Fibroblast of villous mesenchyme (primary cell): ENCODE measurements at regions not wholly inside any gene's neighbourhood (a gene's known extent, or its start where the extent isn't known, plus 50 kb on each side); places are given as distances from the start of the nearest gene placed in this dataset.

ENCODE experiments used
- DNase-seq: peaks from one replicate; pipeline ENCODE4 v3.0.0-alpha.2; 2010; ENCODE audit warnings: low read depth
- H3K4me3 ChIP-seq: 2 replicates; pipeline ENCODE4 v1.5.1; 2011; ENCODE audit warnings: low read depth, mild to moderate bottlenecking, low read length
- TF ChIP-seq, protein P1 (sequence below): IDR thresholded peaks from 2 replicates; pipeline ENCODE4 v1.5.1; 2012; ENCODE audit warnings: low read depth, mild to moderate bottlenecking, low read length; ENCODE audit not compliant: insufficient read depth

DNA sequence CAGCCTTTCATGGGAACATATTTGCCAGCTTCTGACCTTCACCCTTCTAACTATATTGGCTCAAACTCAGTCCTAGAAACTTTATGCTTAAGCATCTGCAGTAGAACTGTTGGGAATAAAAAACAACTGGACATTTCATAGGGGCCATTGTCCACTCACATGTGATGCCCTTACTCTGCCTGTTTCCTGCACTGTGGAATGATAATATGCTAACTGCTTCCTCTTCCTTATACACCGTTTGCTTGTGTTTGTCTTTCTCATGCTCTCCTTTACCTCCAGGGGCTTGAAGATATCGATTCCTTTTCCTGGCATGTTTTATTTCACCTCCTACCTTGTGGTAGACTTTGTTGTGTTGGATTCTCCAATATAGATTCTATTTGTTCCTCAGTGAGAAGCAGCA, 333.0 kb upstream of the DDI1 start:
- H3K4me3 ChIP-seq, result no peak overlapping the region
- TF ChIP-seq, protein P1, sequence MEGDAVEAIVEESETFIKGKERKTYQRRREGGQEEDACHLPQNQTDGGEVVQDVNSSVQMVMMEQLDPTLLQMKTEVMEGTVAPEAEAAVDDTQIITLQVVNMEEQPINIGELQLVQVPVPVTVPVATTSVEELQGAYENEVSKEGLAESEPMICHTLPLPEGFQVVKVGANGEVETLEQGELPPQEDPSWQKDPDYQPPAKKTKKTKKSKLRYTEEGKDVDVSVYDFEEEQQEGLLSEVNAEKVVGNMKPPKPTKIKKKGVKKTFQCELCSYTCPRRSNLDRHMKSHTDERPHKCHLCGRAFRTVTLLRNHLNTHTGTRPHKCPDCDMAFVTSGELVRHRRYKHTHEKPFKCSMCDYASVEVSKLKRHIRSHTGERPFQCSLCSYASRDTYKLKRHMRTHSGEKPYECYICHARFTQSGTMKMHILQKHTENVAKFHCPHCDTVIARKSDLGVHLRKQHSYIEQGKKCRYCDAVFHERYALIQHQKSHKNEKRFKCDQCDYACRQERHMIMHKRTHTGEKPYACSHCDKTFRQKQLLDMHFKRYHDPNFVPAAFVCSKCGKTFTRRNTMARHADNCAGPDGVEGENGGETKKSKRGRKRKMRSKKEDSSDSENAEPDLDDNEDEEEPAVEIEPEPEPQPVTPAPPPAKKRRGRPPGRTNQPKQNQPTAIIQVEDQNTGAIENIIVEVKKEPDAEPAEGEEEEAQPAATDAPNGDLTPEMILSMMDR, result no peak
- no peak for DNase-seq

DNA sequence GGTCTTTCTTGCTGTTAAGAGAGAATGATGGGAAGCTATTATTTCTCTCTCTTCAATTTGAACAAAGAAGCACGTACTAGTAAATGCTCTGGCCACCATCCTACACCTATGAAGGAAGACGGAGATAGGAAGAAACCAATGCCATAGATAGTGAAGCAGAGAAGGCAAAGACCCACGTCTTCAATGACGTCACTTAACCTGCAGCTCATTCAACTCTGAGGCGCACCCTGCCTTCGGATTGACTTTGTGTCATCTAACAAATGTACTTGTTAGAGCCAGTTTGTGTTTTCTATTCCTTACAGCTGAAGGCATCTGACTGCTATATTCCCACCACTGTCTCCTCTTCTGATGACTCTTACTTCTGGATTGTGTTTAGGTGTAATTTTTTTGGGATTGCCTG, 332.5 kb upstream of the DDI1 start:
- TF ChIP-seq, protein P1, result no peak
- no peak for DNase-seq
- H3K4me3 ChIP-seq, result no peak overlapping the region

DNA sequence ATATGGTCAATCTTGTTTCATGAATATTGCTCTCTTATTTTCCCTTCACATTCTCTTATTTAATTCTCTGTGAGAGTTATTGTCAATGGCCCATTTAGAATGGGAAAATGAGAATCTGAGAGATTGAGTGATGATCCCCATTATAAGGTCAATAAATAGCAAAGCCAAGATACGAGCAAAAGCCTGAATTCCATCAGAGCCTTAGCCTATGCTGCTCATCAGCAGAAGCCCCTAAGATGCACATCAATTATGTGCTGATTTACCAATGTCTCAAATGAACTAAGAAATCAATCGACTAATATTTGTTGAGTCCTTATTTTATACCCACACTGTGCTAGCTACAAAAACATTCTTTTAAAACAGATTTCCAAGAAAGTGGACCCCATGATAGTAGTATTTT, 330.8 kb upstream of the DDI1 start:
- no peak for DNase-seq
- H3K4me3 ChIP-seq, result no peak overlapping the region
- TF ChIP-seq, protein P1, result no peak

DNA sequence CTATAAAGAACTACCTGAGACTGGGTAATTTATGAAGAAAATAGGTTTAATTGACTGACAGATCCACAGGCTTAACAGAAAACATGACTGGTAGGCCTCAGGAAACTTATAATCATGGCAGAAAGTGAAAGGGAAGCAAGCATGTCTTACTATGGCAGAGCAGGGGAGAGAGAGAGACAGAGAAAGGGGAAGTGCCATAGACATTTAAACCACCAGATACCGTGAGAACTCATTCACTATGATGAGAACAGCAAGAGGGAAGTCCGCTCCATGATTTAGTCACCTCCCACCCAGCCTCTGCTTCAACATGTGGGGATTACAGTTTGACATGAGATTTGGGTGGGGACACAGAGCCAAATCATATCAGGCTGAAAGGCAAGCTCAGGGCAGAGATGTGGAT, 327.1 kb upstream of the DDI1 start:
- no peak overlapping the region for H3K4me3 ChIP-seq
- no peak for DNase-seq
- TF ChIP-seq, protein P1, result no peak

DNA sequence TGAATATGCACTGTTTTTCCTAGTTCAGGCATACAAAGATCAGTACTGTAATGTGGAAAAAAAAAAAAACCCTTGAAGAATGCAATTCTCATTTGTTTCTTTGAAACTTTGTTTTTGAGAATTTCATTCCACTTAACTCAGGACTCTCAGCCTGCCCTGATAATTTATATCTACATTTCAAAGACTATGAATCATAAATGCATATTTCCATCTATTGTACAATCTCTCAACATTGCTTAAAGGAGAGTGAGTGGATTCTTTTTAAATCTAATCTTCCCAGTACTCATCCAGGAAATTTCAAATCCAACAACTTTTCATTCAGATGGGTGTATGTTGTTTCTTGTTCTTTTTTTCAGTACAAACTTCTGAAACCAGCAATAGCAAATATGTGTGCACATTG, 322.2 kb upstream of the DDI1 start:
- TF ChIP-seq, protein P1, result no peak
- DNase-seq, result no peak
- no peak overlapping the region for H3K4me3 ChIP-seq

DNA sequence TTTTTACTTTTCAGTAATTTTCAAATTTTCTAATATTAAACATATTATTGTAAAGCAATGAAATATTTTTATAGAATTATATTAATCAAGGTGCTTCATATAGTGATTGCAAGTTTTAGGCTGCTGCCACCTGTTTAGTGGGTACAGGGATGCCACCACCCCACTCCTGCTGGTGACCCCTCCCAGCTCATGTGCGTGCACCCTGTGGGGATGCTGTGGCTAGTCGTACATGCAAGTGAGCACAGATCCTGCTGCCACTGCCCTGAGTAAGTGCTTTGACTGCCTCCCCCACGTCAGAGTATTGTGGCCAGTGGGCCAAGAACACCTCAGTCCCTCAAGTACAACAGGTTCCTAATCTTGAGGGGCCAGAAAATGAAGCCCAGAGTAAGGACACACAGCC, 320.1 kb upstream of the DDI1 start:
- DNase-seq, result no peak
- TF ChIP-seq, protein P1, result no peak
- H3K4me3 ChIP-seq, result no peak overlapping the region

DNA sequence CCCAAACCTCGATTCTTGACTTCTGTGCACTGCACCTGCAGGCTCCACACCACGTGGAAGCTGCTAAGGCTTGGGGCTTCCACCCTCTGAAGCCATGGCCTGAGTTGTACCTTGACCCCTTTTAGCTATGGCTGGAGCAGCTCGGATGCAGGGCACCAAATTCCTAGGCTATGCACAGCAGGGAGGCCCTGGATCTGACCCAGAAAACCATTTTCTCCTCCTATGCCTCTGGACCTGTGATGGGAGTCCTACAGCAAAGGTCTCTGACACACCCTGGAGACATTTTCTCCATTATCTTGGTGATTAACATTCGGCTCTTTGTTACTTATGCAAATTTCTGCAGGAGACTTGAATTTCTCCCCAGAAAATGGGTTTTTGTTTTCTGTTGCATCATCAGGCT, 309.2 kb upstream of the DDI1 start:
- TF ChIP-seq, protein P1, result no peak
- no peak for DNase-seq

More for the DNA sequence above, 309.2 kb upstream of the DDI1 start:
- H3K4me3 ChIP-seq, result no peak overlapping the region
